IPS DF 6.9 (cell line): ENCODE measurements at regions not wholly inside any gene's neighbourhood (a gene's known extent, or its start where the extent isn't known, plus 50 kb on each side); places are given as distances from the start of the nearest gene placed in this dataset.
"Not testable (repeated sequence)": the region's sequence is repeated elsewhere in the genome, so short reads cannot be mapped to it uniquely, and the experiment has no call there.

Experiments
- DNase-seq: peaks from one replicate; pipeline ENCODE4 v3.0.0-alpha.2; 2013; ENCODE audit warnings: low read depth, low spot score
- H3K27ac ChIP-seq: one replicate; pipeline ENCODE4 v1.5.1; 2013; ENCODE audit warnings: low read length, control low read depth
- H3K27me3 ChIP-seq: 2 replicates; pipeline ENCODE4 v1.6.1; 2013; ENCODE audit warnings: mild to moderate bottlenecking, low read length; ENCODE audit not compliant: control insufficient read depth, insufficient read depth
- H3K36me3 ChIP-seq: 2 replicates; pipeline ENCODE4 v1.6.1; 2013; ENCODE audit warnings: low read length; ENCODE audit not compliant: control insufficient read depth, insufficient read depth
- H3K4me1 ChIP-seq: 2 replicates; pipeline ENCODE4 v1.6.1; 2013; ENCODE audit warnings: low read length; ENCODE audit not compliant: control insufficient read depth, insufficient read depth
- H3K4me3 ChIP-seq: 2 replicates; pipeline ENCODE4 v1.5.1; 2013; ENCODE audit warnings: mild to moderate bottlenecking, low read length
- H3K9me3 ChIP-seq: 2 replicates; pipeline ENCODE4 v1.6.1; 2013; ENCODE audit warnings: low read length, inconsistent platforms; ENCODE audit not compliant: control insufficient read depth, insufficient read depth
- WGBS: extraction: QIAGEN DNeasy Blood & Tissue Kit; methylation state at CpG from one replicate; pipeline ENCODE4 v1.1.7; 2013; ENCODE audit warnings: mixed read lengths, missing lambda C conversion rate; ENCODE audit not compliant: insufficient read length, insufficient coverage; 5-methylcytosine and 5-hydroxymethylcytosine counted together

DNA sequence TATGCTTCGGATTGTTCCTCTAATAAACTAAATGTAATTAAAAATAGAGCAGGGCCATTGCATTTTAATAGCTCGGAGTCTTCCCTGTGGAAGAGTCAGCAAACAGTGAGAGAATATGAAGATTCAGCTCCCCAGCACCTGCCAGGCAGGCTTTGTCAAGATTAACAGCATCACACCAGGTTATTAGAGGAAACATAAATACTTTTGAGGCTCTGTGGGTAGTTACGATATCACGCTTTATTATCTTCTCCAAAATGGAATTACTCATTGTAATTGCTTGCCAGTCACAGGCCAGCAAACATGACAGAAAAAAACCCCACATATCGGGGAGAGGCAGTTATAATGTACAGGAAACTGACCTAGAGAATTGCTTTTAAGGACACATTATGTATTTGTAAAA, 303.9 kb downstream of the CPS1 start:
- Histone ChIP-seq H3K36me3 (no peaks in the 10 kb centered on the region), H3K27me3 (no peaks in the 10 kb centered on the region), H3K4me1 (peaks cover 4% of the 10 kb centered on the region; the same call in 1 of the 2 replicates), H3K9me3 (no peaks in the 10 kb centered on the region), H3K27ac (no peak overlapping the region), H3K4me3 (no peak overlapping the region)
- DNase-seq: no peak
- WGBS: no CpG with 5 or more reads among the region's 5 CpGs

- WGBS: no CpG with 5 or more reads among the region's 2 CpGs
- H3K9me3 ChIP-seq: no peaks in the 10 kb centered on the region
- no peak overlapping the region for H3K4me3 ChIP-seq
- H3K4me1 ChIP-seq: peaks cover 4% of the 10 kb centered on the region; the same call in 1 of the 2 replicates
- H3K36me3 ChIP-seq: no peaks in the 10 kb centered on the region
- H3K27me3 ChIP-seq: no peaks in the 10 kb centered on the region
- no peak for DNase-seq
- no peak overlapping the region for H3K27ac ChIP-seq
These were observed 304.8 kb downstream of the CPS1 start for GRCh38 chr2:210861038-210861665.

GRCh38 chr2:210862283-210863065, 306.1 kb downstream of the CPS1 start:
- H3K4me1 ChIP-seq: peaks cover 4% of the 10 kb centered on the region; the same call in 1 of the 2 replicates
- H3K9me3 ChIP-seq: no peaks in the 10 kb centered on the region
- no peaks in the 10 kb centered on the region for H3K27me3 ChIP-seq
- no peak for DNase-seq
- WGBS: no CpG with 5 or more reads among the region's 2 CpGs
- H3K4me3 ChIP-seq: no peak overlapping the region
- no peak overlapping the region for H3K27ac ChIP-seq
- no peaks in the 10 kb centered on the region for H3K36me3 ChIP-seq

GRCh38 chr2:210863283-210863682, 306.9 kb downstream of the CPS1 start:
- no peak for DNase-seq
- H3K9me3 ChIP-seq: no peaks in the 10 kb centered on the region
- H3K36me3 ChIP-seq: no peaks in the 10 kb centered on the region
- no peak overlapping the region for H3K27ac ChIP-seq
- H3K4me3 ChIP-seq: no peak overlapping the region
- WGBS: no CpG with 5 or more reads among the region's 1 CpG
- H3K27me3 ChIP-seq: no peaks in the 10 kb centered on the region
- H3K4me1 ChIP-seq: peaks cover 4% of the 10 kb centered on the region; the same call in 1 of the 2 replicates

DNA sequence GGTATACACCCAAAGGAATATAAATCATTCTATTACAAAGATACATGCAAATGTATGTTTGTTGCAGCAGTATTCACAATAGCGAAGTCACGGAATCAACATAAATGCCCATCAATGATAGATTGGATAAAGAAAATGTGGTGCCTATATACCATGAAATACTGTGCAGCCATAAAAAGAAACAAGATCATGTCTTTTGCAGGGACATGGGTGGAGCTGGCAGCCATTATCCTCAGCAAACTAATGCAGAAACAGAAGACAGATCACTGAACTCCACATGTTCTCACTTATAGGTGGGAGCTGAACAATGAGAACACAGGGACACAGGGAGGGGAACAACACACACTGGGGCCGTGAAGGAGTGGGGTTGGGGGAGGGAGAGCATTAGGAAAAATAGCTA, 315.2 kb downstream of the CPS1 start:
- not testable (repeated sequence) for H3K4me3 ChIP-seq, H3K4me1 ChIP-seq, H3K36me3 ChIP-seq, DNase-seq, H3K27me3 ChIP-seq, H3K27ac ChIP-seq, H3K9me3 ChIP-seq
- WGBS: no CpG with 5 or more reads among the region's 3 CpGs

DNA sequence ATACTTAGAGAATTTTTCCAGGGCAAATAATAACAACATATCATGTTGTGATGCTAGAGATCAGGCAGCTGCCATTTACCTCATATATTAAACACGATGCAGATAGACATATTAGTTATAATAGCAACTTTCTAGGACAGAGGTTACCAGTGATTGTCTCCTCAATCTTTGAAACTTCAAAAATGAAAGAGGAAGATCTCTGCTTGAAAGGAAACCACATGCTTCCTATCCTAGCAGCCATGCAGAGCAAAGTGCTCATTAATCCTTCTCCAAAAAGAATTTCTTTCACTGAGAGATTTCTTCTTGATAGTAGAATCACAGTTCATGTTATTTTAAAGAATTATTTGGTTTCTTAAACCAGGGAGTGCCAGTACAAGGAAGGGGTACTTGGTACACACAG, 317.2 kb downstream of the CPS1 start:
- Histone ChIP-seq H3K9me3 (no peaks in the 10 kb centered on the region), H3K4me1 (no peaks in the 10 kb centered on the region), H3K27me3 (no peaks in the 10 kb centered on the region), H3K36me3 (no peaks in the 10 kb centered on the region), H3K4me3 (no peak overlapping the region), H3K27ac (no peak overlapping the region)
- DNase-seq: no peak
- no CpG with 5 or more reads among the region's 1 CpG for WGBS

- H3K9me3 ChIP-seq: no peaks in the 10 kb centered on the region
- H3K4me1 ChIP-seq: no peaks in the 10 kb centered on the region
- no peak overlapping the region for H3K4me3 ChIP-seq
- no peaks in the 10 kb centered on the region for H3K36me3 ChIP-seq
- WGBS: no CpG with 5 or more reads among the region's 1 CpG
- no peaks in the 10 kb centered on the region for H3K27me3 ChIP-seq
- no peak overlapping the region for H3K27ac ChIP-seq
- no peak for DNase-seq
These were observed 327.8 kb downstream of the CPS1 start for GRCh38 chr2:210884227-210884626.

DNA sequence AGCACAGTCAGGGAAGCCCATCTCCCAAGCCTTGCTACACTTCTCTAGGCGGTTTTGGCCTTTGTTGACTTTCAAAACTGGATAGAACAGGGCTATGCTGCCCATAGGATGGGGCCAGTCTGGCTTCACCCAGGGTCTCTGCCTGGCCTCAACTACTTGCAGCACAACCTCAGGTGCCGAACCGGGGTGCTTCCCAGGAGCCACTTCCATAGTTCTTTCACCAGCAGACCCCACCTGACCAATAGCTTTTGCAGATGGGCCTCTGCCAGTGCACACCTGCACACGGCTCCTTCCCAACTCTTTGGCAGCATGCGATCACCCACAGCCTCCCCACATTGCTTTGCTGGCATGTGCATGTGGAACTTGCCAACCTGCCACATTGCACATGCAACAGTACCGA, 331.6 kb downstream of the CPS1 start:
- H3K36me3 ChIP-seq: no peaks in the 10 kb centered on the region
- H3K27ac ChIP-seq: no peak overlapping the region
- no peak for DNase-seq
- no peaks in the 10 kb centered on the region for H3K27me3 ChIP-seq
- WGBS: no CpG with 5 or more reads among the region's 6 CpGs
- H3K9me3 ChIP-seq: no peaks in the 10 kb centered on the region
- no peaks in the 10 kb centered on the region for H3K4me1 ChIP-seq
- no peak overlapping the region for H3K4me3 ChIP-seq

DNA sequence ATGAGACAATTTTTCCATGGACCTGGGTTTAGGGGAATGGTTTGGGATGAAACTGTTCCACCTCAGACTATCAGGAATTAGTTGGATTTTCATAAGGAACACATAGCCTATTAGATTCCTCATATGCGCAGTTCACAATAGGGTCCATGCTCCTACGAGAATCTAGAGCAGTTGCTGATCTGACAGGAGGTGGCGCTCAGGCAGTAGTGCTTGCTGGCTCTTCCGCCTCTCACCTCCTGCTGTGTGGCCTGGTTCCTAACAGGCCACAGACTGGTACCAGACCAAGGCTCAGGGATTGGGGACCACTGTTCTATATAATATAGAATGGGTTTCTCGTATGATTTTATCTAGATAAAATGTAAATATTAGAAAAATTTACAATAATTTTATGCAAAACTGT, 338.7 kb downstream of the CPS1 start:
- Histone ChIP-seq H3K27me3 (no peaks in the 10 kb centered on the region), H3K9me3 (no peaks in the 10 kb centered on the region), H3K27ac (no peak overlapping the region), H3K36me3 (no peaks in the 10 kb centered on the region), H3K4me1 (no peaks in the 10 kb centered on the region), H3K4me3 (no peak overlapping the region)
- DNase-seq: peak; percentile 20
- WGBS: no CpG with 5 or more reads among the region's 5 CpGs

GRCh38 chr2:210899131-210899530, 342.7 kb downstream of the CPS1 start:
- DNase-seq: no peak
- Histone ChIP-seq H3K9me3 (no peaks in the 10 kb centered on the region), H3K27ac (no peak overlapping the region), H3K36me3 (no peaks in the 10 kb centered on the region), H3K4me3 (no peak overlapping the region), H3K27me3 (no peaks in the 10 kb centered on the region), H3K4me1 (no peaks in the 10 kb centered on the region)
- no CpG with 5 or more reads among the region's 3 CpGs for WGBS

DNA sequence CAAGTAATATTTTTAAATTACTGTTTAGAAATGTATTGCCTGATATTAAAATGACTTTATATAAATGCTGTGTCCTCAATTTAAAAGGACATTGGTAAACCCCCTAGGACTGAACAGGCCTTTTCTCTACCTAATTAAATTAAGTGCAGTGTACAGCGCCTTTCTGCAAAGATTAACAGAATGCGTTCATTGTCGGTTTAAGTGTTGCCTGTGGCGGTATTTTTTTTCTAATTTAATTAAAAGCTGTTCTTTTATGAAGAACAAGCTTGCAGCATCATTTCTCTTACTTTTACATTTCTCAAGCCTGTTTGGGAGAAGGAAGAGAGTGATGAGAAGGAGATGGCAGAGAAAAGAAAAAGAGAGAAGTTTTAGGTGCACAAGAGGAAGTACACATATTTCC, 344.9 kb downstream of the CPS1 start:
- Histone ChIP-seq H3K27me3 (no peaks in the 10 kb centered on the region), H3K36me3 (no peaks in the 10 kb centered on the region), H3K4me1 (no peaks in the 10 kb centered on the region), H3K4me3 (no peak overlapping the region), H3K9me3 (no peaks in the 10 kb centered on the region), H3K27ac (no peak overlapping the region)
- no CpG with 5 or more reads among the region's 4 CpGs for WGBS
- no peak for DNase-seq
